Neutrophil (primary cell): ENCODE measurements at regions not wholly inside any gene's neighbourhood (a gene's known extent, or its start where the extent isn't known, plus 50 kb on each side); places are given as distances from the start of the nearest gene placed in this dataset.

Experiments
- H3K27ac ChIP-seq: fragments of 200-600 bp; sonication (generic); 2 replicates; pipeline ENCODE4 v1.5.1; 2016; ENCODE audit warnings: mild to moderate bottlenecking, moderate library complexity
- H3K27me3 ChIP-seq: fragments of 200-600 bp; sonication (generic); 2 replicates; pipeline ENCODE4 v1.6.0; 2016; ENCODE audit warnings: mild to moderate bottlenecking
- H3K36me3 ChIP-seq: fragments of 200-600 bp; sonication (generic); 2 replicates; pipeline ENCODE4 v1.5.1; 2017
- H3K4me1 ChIP-seq, 2 experiments: fragments of 200-600 bp in 1 of 2; sonication (generic) in 1 of 2; 1 replicate in 1 of 2; 2 replicates in 1 of 2; pipeline versions ENCODE4 v1.5.1 to v1.6.1; 2013 to 2016; ENCODE audit warnings: low read depth in 1 of 2, low read length in 1 of 2, mild to moderate bottlenecking in 1 of 2, moderate library complexity in 1 of 2; ENCODE audit not compliant: control insufficient read depth in 1 of 2, insufficient read depth in 1 of 2
- H3K4me3 ChIP-seq, 2 experiments: fragments of 200-600 bp in 1 of 2; sonication (generic) in 1 of 2; 1 replicate in 1 of 2; 2 replicates in 1 of 2; pipeline ENCODE4 v1.5.1; 2013 to 2016; ENCODE audit warnings: low read depth in 1 of 2, low read length in 1 of 2, mild to moderate bottlenecking in 1 of 2, moderate library complexity in 1 of 2
- H3K9me3 ChIP-seq: fragments of 200-600 bp; sonication (generic); 2 replicates; pipeline ENCODE4 v1.5.1; 2016
- TF ChIP-seq, protein P1 (sequence below): fragments of 200-600 bp; sonication (generic); IDR thresholded peaks from 2 replicates; pipeline ENCODE4 v1.5.1; 2016; ENCODE audit warnings: antibody characterized with exemption

DNA sequence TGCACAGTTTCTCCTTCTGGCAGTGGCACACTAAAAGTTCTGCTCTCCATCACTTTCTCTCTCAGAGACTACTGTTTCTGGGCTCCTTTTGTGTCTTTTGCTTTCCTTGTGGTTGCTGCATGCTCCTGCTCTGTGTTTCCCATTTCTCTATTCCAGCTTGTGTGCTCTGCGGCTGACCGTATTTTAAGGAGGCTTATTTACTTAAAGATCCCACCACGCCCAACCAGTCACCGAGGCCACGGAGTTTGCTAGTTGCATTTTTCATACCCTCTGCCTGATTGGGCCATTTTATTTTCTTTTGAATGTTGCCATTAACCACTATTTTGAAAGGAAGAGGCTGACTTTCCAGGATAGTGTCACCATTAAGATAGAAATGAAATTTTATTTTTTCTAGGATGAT is 626.4 kb upstream of the MMS22L start:
- H3K27me3 ChIP-seq: no peaks in the 10 kb centered on the region
- no peaks in the 10 kb centered on the region for H3K9me3 ChIP-seq
- no peak overlapping the region for H3K4me3 ChIP-seq
- H3K4me1 ChIP-seq: no peaks in the 10 kb centered on the region
- TF ChIP-seq, protein P1, sequence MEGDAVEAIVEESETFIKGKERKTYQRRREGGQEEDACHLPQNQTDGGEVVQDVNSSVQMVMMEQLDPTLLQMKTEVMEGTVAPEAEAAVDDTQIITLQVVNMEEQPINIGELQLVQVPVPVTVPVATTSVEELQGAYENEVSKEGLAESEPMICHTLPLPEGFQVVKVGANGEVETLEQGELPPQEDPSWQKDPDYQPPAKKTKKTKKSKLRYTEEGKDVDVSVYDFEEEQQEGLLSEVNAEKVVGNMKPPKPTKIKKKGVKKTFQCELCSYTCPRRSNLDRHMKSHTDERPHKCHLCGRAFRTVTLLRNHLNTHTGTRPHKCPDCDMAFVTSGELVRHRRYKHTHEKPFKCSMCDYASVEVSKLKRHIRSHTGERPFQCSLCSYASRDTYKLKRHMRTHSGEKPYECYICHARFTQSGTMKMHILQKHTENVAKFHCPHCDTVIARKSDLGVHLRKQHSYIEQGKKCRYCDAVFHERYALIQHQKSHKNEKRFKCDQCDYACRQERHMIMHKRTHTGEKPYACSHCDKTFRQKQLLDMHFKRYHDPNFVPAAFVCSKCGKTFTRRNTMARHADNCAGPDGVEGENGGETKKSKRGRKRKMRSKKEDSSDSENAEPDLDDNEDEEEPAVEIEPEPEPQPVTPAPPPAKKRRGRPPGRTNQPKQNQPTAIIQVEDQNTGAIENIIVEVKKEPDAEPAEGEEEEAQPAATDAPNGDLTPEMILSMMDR: no peak
- H3K36me3 ChIP-seq: no peaks in the 10 kb centered on the region
- H3K27ac ChIP-seq: no peak overlapping the region

DNA sequence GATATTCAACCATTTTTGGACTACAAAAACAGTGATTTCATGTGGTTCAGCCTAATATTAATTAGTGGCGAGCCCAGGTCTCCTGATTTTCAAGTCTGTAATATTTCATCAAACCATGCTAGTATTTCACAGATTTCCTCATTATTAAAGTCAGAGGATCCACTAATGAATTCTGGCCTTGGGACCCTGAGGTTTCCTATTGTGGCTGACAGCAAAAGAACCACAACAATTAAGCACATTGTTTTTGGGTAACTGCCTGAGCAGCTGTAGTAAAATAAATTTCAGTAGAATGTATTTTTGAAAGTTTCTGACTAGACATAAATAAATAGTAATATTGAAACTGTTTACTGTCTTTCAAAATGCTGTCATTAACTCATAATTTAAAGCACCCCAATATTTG is 630.7 kb upstream of the MMS22L start:
- no peaks in the 10 kb centered on the region for H3K27me3 ChIP-seq
- no peaks in the 10 kb centered on the region for H3K4me1 ChIP-seq

DNA sequence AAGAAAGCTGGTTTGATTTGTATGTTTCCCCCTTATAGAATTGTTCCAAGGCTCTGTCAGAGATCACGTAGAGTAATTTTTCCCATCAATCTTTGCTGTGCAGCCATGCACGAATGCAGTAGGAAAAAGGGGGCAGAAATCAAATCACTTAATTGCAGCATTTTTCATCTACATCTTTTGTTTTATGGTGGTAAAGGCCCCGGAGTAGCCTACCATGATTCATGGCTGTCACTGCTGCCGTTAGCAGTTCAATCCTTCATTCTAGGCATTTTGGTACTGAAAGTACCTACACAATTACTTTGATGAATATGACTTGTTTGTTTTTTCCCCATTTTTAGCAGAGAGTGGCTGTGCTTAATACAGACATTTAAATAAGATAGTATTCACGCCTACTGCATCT is 631.9 kb upstream of the MMS22L start:
- TF ChIP-seq, protein P1: no peak
- Histone ChIP-seq H3K4me3 (no peak overlapping the region), H3K27ac (no peak overlapping the region), H3K9me3 (no peaks in the 10 kb centered on the region), H3K27me3 (no peaks in the 10 kb centered on the region), H3K4me1 (no peaks in the 10 kb centered on the region), H3K36me3 (no peaks in the 10 kb centered on the region)

More for the DNA sequence above, 630.7 kb upstream of the MMS22L start:
- Histone ChIP-seq H3K9me3 (no peaks in the 10 kb centered on the region), H3K27ac (no peak overlapping the region), H3K36me3 (no peaks in the 10 kb centered on the region), H3K4me3 (no peak overlapping the region)
- TF ChIP-seq, protein P1: no peak

DNA sequence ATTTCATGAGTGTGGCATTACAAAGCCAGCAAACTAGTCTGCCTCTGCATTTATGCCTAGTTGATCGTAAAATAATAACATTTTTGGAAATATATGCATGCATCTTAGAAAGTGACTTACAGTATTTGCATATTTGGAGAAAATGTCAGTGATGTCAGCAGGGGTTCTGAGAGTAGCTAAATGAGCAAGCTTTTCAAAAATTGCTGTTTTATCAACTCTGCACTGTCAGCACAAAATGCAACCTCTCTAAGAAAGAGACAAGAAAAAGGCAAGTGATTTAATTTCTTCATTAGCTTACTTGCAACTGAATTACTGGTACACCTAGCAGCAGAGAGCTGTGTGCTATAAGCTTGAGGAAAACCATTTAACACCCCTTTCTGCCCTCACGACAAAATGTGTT is 632.5 kb upstream of the MMS22L start:
- Histone ChIP-seq H3K36me3 (no peaks in the 10 kb centered on the region), H3K4me3 (no peak overlapping the region), H3K4me1 (no peaks in the 10 kb centered on the region), H3K27me3 (no peaks in the 10 kb centered on the region), H3K27ac (no peak overlapping the region), H3K9me3 (no peaks in the 10 kb centered on the region)
- TF ChIP-seq, protein P1: no peak

DNA sequence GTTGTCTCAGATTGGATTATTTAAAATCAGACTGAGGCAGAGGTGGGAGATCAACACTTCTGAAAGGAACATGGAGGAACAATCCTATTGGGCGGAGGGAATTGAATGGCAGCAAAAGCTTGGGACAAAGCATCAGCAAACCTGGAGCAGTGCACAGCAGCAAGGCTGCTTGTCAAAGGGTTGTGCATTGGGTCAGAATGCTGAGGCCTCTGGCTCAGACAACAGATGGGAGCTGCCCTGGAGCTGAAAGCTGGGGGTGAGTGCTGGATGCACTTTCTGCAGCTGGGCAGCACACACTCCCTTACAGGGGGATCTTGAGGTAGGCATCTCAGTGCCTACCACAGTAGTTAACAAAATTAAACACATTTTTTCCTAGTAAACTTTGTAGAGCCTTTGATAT is 634.4 kb upstream of the MMS22L start:
- Histone ChIP-seq H3K27me3 (no peaks in the 10 kb centered on the region), H3K4me1 (no peaks in the 10 kb centered on the region), H3K4me3 (no peak overlapping the region), H3K9me3 (no peaks in the 10 kb centered on the region), H3K27ac (no peak overlapping the region), H3K36me3 (no peaks in the 10 kb centered on the region)
- TF ChIP-seq, protein P1: no peak

DNA sequence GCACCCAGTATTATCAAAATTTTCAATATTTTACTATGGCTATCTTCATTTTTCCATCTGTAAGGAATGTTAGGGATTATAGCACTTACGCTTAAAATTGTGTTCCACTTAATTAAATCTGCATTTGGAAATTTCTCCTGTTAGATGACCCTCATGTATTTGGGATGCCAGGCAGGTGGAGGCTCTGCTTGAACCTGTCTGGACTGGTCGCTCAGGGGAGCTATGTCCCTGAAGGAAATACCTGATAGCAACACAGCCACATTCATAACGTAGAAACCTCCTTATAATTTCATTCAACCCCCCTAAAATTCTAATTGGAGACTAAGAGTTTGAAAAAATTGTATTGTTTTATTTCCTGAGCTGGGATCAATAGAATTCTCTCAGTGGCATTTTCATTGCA is 636.0 kb upstream of the MMS22L start:
- Histone ChIP-seq H3K27me3 (no peaks in the 10 kb centered on the region), H3K4me3 (no peak overlapping the region), H3K4me1 (no peaks in the 10 kb centered on the region), H3K9me3 (no peaks in the 10 kb centered on the region), H3K27ac (no peak overlapping the region), H3K36me3 (no peaks in the 10 kb centered on the region)
- TF ChIP-seq, protein P1: no peak
